Psoas muscle (tissue), 7 donors: ENCODE measurements at regions not wholly inside any gene's neighbourhood (a gene's known extent, or its start where the extent isn't known, plus 50 kb on each side); places are given as distances from the start of the nearest gene placed in this dataset.

ENCODE experiments used
- ATAC-seq, 4 donors: fragments of 200-7000 bp; cut with Tn5 transposase; one replicate each; pipeline ENCODE4 v1.9.1; 2020; ENCODE audit warnings: moderate library complexity in 3 of 4, mild to moderate bottlenecking in 2 of 4
- DNase-seq, 2 donors: peaks; one replicate each; pipeline ENCODE4 v3.0.0-alpha.2; 2020
- H3K27ac ChIP-seq: fragments of 200-600 bp; one replicate; pipeline ENCODE4 v1.8.0; 2022
- H3K27me3 ChIP-seq, 3 donors: fragments of 200-600 bp in 1 of 3; one replicate each; pipeline versions ENCODE4 v1.6.1 to v1.8.0; 2013 to 2022; ENCODE audit warnings: low read length in 2 of 3, mild to moderate bottlenecking in 2 of 3, moderate library complexity in 1 of 3; ENCODE audit not compliant: insufficient read depth in 3 of 3
- H3K36me3 ChIP-seq, 2 donors: fragments of 200-600 bp in 1 of 2; one replicate each; pipeline versions ENCODE4 v1.6.1 to v1.8.0; 2013 to 2022; ENCODE audit warnings: low read depth in 1 of 2, mild to moderate bottlenecking in 1 of 2, moderate library complexity in 1 of 2; ENCODE audit not compliant: insufficient read depth in 1 of 2
- H3K4me1 ChIP-seq: fragments of 200-600 bp; one replicate; pipeline ENCODE4 v1.8.0; 2022
- H3K4me3 ChIP-seq: fragments of 200-600 bp; one replicate; pipeline ENCODE4 v1.8.0; 2022; ENCODE audit warnings: mild to moderate bottlenecking
- H3K9me3 ChIP-seq: fragments of 200-600 bp; one replicate; pipeline ENCODE4 v1.8.0; 2022
- CTCF ChIP-seq: fragments of 200-600 bp; IDR thresholded peaks from one replicate; pipeline ENCODE4 v1.8.0; 2022; ENCODE audit warnings: antibody characterized with exemption
- WGBS, 3 donors: extraction: QIAGEN DNeasy Blood & Tissue Kit; methylation state at CpG; one replicate each; pipeline versions ENCODE4 v1.1.6 to v1.1.7; 2013; 5-methylcytosine and 5-hydroxymethylcytosine counted together
- intact Hi-C, 2 donors: fragments of 100-400 bp; cut with DNase I; formaldehyde crosslinking; loops; one replicate each; pipeline versions ENCODE4 v1.11.0 to v1.14.2; 2022
- donor health status: healthy with polysubstance abuse.
- donor health status: DM: no; HTN: no; CAD: no; lungs with moderate emphysema.
- donor health status: Bipolar disorder and iron deficiency.
- donor health status: healthy.
- donor health status: DM: yes; HTN: yes; CAD: no.
- donor health status: DM: no; HTN: no; CAD: no.
- donor health status: DM: yes; HTN: yes; CAD: no.

GRCh38 chr3:30232142-30232541 lies 374.3 kb upstream of the TGFBR2 start:
- H3K4me1 ChIP-seq, result peaks cover 9% of the 10 kb centered on the region
- no peaks in the 10 kb centered on the region for H3K27me3 ChIP-seq
- ATAC-seq, result peak in 1 of 4 donors; percentile 49
- TF ChIP-seq CTCF, result no peak
- 31 to 51% (median 31%) methylated on average over 5 of the region's 5 CpGs for WGBS, 3 donors
- no peaks in the 10 kb centered on the region for H3K36me3 ChIP-seq
- no peak for DNase-seq
- intact Hi-C loops, result no loop called here
- peak overlapping the region; percentile 20 for H3K27ac ChIP-seq
- no peak overlapping the region for H3K4me3 ChIP-seq
- H3K9me3 ChIP-seq, result no peaks in the 10 kb centered on the region

GRCh38 chr3:30233913-30234646 lies 372.3 kb upstream of the TGFBR2 start:
- H3K9me3 ChIP-seq, result no peaks in the 10 kb centered on the region
- intact Hi-C loops, result no loop called here
- H3K36me3 ChIP-seq, result no peaks in the 10 kb centered on the region
- no peak overlapping the region for H3K27ac ChIP-seq
- no peak for ATAC-seq
- 50 to 52% (median 52%) methylated on average over 2 of the region's 2 CpGs for WGBS, 3 donors
- no peak for DNase-seq
- no peaks in the 10 kb centered on the region for H3K27me3 ChIP-seq
- no peak overlapping the region for H3K4me3 ChIP-seq
- H3K4me1 ChIP-seq, result no peaks in the 10 kb centered on the region
- no peak for TF ChIP-seq CTCF

GRCh38 chr3:30236011-30236410 lies 370.4 kb upstream of the TGFBR2 start:
- H3K27ac ChIP-seq, result no peak overlapping the region
- no peaks in the 10 kb centered on the region for H3K36me3 ChIP-seq
- no peak overlapping the region for H3K4me3 ChIP-seq
- no peaks in the 10 kb centered on the region for H3K4me1 ChIP-seq
- DNase-seq (no peak), ATAC-seq (no peak)
- H3K27me3 ChIP-seq, result no peaks in the 10 kb centered on the region
- no peak for TF ChIP-seq CTCF
- no peaks in the 10 kb centered on the region for H3K9me3 ChIP-seq
- intact Hi-C loops, result no loop called here
- WGBS, 3 donors, result 71 to 72% (median 72%) methylated on average over 3 of the region's 3 CpGs

- 80 to 97% (median 96%) methylated on average over 4 of the region's 4 CpGs for WGBS, 3 donors
- Histone ChIP-seq H3K36me3 (no peaks in the 10 kb centered on the region), H3K27me3 (no peaks in the 10 kb centered on the region), H3K9me3 (no peaks in the 10 kb centered on the region), H3K4me1 (no peaks in the 10 kb centered on the region), H3K27ac (no peak overlapping the region), H3K4me3 (no peak overlapping the region)
- DNase-seq (no peak), ATAC-seq (no peak)
- intact Hi-C loops, result no loop called here
- TF ChIP-seq CTCF, result no peak
These were observed 364.7 kb upstream of the TGFBR2 start for GRCh38 chr3:30241721-30242120.
